ENCODE measurements at regions not wholly inside any gene's neighbourhood (a gene's known extent, or its start where the extent isn't known, plus 50 kb on each side); places are given as distances from the start of the nearest gene placed in this dataset.
"Not testable (repeated sequence)": the region's sequence is repeated elsewhere in the genome, so short reads cannot be mapped to it uniquely, and the experiment has no call there.

DNA sequence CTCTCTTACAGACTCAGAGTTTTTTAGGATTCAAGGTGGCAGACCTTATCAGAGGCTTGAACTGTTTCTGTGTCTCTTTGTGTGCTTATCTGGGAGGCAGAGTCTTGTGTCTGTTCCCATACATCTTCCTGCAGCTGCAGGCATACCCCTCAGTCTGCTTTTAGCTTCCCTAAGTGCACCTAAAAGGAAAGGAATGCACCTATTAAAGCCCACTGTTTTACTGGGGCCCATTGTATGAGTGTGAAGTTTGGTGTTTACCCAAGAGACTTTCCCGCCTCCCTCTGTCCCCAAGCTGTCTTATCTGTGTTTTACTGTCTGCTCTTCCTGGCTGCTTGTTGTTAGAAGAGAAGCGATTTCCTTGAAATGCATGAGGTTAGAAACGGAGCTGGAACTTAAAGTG is 1757.3 kb upstream of the PIK3C3 start:
- DNase-seq = no peak

DNA sequence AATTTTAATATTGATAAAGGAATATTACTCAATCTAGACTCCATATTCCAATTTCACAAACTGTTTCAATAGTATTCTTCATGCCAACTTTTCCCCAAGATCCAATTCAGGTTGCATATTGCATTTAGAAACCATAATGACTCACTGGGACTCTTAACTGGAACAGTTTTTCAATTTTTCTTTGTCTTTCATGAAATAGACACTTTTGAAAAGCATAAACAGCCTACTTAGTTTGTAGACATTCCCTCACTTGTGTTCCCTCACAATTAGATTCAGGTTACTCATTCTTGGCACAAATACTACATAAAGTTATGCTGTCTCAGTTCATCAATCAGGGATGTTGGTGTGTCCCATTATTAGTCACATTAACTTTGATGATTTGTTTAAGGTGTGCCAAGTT is 1768.4 kb upstream of the PIK3C3 start:
- no peak for DNase-seq

DNA sequence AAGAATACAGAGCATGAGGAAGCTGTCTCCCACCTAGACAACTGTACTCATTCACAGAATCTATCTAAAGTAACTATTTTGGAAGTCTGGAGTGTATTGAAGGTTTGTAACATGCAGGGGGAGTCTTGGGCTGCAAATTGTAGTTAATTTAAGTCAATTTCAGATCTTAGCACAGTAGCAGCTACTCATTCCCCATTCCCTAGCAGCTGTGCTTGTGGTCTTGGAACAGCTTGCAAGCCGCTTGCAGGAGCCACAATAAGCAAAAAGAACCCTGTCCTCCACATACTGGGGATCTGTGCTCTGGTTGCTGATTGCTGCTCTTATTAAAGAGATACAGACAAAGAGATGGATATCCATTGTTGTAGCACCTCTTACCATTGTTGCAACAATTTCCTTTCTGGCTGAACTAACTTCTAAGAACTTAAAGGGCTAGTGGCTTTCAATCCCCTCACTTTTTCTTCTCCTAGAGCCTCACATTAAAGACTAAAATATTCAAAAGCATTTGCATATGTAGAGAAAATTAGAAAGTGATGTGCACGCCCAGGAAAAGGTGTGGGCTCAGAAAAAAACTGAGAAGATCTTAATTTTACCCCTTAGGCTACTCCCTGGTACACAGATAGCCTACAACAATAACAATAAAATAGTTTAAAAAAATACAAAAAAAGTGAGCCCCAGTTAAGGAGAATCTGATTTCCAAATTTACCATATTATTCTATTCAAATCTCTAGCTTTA is 1775.1 kb upstream of the PIK3C3 start:
- DNase-seq = no peak

DNA sequence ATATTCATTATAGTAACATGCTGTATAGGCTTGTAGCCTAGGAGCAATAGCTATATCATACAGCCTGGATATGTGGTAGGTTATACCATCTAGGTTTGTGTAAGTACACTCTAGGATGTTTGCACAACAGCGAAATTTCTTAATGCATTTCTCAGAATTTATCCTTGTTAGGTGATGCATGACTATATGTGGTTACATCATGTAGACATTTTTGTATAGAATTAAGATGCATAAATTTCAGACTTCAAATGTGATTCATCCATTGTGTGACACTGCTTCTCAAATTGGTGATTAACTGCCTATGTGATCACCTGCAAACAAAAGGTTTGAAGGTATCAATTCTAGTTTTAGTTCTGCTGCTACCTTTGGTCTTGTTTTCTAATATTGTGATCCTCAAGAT is 1787.0 kb upstream of the PIK3C3 start:
- DNase-seq = no peak

DNA sequence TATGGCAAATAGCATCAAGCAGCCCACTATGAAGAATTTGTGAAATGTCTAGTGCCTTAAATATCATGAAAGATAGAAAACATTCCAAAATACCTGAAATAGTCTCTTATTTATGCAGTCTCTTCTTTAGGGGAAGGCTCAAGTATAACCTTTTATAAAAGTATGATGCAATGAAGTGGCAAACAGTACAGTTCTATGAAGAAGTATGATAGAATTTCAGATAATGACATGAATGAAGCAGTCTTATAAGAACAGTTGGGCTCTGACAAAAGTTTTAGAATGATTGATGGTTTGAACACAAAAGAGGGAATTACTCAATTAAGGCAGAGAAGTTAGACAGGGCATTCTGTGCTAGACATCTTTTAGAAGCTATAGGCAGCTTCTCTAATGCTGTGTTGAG is 1791.8 kb upstream of the PIK3C3 start:
- DNase-seq = no peak

DNA sequence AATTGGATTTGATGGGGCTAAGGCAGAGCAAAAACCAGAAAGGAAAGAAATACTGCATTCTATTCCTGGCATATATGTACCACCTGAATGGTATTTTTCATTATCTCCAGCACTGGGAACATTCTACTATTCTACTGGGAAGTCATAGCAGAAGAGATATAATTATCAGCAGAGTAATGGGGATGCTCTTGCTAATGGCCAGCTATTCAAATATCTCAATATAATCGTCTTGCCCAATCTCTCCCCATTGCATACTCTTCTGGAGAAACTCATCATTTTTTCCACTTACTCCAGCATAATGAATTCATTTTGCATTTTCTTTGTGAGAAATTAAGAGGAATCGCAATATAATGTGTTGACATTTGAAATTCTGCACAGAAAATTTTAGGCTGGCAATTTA is 1794.7 kb upstream of the PIK3C3 start:
- no peak for DNase-seq

DNA sequence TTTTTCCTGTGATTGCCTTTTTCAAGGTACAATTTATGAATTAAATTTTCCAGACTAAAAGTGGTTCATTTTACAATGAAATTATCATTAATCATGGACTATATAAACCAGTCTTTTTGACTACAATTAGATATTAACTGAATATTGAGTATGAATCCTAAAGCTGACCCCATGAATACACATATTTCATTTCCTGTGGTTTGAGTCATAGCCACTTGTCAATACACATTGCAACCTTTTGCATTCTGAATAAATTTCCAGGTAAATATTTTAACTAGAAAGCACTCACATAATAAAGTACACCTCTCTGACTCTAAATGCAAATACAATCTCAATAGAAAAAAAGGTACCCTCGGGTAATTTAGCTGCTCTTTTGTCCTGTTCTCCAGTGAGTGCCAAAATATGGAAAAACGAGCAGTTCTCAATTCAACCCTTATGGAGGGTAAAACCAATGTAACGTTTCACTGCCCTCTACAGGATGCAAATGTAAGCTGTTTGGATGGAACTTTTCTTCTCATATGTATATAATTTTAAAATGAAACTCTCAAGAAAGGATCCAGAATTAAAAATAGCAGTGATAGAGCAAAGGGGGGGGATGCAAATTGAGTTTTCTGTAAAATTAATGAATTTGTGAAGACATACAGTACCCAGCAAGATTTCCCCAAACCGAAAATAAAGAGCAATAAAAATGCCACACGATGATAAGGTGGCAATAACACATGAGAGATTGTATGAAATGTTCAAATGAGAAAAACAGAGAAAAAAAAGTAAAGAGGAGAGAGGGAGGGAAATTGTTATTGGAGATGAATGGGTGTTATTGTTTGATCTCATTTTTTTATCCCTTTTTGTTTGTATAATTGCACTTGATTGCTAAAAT is 1795.7 kb upstream of the PIK3C3 start:
- peak; percentile 49 for DNase-seq

DNA sequence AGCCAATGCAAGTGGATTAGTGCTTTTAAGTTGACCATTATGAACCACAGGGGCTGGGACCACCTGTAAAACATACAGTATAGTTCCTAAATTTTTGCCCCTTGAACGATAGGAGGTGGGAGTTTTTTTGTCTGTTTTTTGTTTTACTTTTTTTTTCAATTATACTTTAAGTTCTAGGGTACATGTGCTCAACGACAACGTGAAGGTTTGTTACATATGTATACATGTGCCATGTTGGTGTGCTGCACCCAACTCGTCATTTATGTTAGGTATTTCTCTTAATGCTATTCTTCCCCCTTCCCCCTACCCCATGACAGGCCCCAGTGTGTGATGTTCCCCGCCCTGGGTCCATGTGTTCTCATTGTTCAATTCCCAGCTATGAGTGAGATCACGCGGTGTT is 1797.9 kb upstream of the PIK3C3 start:
- no peak for DNase-seq

DNA sequence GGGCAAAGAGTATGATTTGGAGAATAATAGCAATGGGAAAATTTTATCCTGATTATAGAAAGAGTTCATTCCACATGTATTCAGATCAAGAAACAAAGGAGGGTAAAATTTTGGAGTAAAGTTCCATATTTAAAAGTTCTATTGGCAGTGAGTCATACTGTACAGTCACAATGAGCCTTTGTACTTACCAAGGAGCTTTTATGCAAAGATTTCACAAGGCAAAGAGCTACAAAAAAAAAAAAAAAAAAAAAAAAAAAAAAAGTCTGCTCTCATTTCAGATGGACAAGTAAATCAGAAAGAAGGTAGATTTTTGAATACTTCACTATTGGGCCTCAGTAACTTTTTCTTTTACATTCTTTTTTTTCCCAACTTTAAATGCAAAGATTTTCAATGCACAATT is 1802.2 kb upstream of the PIK3C3 start:
- no peak for DNase-seq

DNA sequence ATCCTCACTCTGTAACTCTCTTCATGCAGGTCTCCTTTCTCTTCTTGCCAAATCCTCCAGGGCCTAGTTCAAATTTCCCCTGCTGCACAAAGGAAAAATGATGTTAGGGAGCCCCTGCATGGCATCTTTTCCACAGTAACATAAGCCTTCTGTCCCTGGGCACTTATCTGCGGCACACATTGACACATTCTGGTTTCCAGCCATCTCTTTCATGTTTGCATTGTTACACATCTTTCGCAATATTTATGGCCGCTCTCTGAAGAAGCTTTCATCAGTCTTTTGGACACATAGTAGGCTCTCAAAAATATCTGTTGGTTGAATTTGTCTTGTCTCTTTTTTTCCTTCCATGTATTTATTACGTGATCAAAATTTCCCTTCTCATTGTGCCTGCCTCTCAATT is 1806.1 kb upstream of the PIK3C3 start:
- no peak for DNase-seq

DNA sequence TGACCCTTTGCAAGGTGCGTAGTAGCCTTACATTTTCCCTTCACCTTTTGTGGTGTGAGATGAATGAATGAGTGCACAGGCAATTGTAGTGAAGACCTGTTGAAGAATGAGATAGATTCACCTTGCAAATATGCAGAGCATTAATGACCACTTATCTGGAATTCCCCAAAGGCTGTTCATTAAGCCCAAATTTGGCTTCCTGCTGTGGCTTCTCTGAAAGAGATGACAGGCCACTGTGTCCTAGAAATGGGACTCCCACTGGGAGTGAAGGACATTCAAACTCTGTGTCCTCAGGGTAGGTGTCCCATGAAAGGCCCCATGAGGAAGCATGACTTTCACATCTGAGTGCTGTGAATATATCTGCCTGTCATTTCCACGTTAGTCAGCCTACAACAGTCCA is 1821.8 kb upstream of the PIK3C3 start:
- DNase-seq = no peak

DNA sequence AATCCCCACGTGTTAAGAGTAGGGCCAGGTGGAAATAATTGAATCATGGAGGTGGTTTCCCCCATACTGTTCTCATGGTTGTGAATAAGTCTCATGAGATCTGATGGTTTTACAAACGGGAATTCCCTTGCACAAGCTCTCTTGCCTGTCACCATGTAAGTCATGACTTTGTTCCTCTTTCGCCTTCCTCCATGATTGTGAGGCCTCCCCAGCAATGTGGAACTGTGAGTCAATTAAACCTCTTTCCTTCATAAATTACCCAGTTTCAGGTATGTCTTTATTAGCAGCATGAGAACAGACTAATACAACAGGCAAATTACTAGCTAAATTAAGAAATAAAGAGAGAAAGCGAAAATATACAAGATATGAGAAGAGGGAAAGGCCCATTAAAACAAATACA is 1822.6 kb upstream of the PIK3C3 start:
- DNase-seq = not testable (repeated sequence)

DNA sequence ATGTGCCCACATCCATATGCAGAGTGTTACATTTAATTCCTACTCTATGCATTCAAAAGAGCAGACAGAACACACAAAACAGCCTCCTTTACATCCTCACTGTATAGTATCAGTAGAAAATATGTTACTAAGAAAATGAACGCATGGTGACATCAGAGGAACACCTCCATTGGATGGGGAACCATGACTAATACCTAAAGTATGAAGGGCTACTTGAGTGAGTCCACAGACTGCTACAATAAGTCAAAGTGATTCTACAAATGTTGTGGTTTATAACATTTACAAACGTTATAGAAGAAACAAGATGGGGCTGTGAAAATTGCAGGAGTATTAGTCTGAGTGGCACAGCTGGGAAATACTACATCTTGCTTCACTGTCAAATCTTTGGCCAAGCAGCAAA is 1830.9 kb upstream of the PIK3C3 start:
- DNase-seq = no peak

DNA sequence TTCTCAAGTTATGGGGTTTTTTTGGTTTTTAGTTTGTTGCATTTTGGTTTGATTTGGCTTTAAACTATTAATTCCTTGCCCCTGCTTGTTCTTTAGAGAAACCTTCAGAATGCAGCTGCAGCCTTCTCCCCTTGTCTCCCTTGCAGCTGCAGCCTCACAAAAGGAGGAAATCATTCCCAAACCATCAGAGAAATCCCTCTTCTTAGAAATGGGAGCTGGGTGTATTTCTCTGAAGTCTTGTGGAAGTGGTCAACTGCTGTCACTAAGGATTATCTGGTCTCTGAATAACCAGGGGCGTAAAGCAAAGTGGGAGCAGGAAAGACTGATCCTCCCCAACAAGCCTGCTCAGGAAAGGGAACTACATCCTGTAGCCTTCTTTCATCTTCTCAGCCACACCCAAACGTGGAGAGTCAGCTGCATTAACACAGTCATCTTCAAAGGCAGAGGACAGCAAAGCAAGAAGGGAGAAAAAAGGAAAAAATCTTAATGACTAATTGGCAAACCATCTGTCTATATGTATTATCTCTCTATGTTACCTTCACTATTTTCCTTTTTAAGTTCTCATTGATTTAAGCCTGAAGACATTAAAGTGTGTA is 1834.1 kb upstream of the PIK3C3 start:
- DNase-seq = no peak

DNA sequence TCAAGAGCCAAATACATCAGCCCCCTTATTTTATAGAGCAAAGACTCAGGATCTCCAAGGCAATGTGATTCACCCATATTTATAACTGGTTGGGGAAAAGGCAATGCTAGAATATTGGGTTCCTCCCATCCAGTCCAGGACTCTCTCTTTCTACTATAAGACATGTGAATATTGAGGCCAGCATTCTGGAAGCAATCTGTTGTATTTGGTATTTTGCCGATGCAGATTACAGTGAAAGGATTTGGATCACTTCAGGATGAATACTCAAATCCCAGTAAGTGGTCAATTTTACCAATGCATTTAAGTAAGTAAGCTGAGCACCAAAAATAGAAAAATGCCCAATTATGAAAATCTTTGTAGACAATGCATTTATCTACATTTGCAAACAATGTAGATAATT is 1834.7 kb upstream of the PIK3C3 start:
- no peak for DNase-seq

DNA sequence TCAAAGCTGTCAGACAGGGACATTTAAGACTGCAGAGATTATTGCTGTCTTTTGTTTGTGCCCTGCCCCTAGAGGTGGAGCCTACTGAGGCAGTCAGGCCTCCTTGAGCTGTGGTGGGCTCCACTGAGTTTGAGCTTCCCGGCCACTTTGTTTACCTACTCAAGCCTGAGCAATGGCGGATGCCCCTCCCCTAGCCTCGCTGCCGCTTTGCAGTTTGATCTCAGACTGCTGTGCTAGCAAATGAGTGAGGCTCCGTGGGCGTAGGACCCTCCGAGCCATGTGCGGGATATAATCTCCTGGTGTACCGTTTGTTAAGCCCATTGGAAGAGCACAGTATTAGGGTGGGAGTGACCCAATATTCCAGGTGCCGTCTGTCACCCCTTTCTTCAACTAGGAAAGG is 1835.5 kb upstream of the PIK3C3 start:
- not testable (repeated sequence) for DNase-seq

DNA sequence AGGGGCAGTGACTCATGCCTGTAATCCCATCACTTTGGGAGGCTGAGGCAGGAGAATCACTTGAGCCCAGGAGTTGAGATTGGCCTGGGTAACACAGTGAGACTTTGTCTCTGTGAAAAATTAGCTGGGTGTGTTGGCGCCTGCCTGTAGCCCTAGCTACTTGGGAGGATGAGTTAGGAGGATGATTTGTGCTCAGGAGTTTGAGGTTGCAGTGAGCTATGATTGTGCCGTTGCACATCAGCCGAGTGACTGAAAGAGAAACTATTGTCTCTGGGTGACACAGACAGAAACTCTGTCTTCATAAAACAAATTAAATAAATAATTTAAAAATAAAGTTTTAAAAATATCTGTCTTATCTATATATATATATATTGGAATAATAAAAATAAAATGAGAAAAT is 1844.6 kb upstream of the PIK3C3 start:
- no peak for DNase-seq

DNA sequence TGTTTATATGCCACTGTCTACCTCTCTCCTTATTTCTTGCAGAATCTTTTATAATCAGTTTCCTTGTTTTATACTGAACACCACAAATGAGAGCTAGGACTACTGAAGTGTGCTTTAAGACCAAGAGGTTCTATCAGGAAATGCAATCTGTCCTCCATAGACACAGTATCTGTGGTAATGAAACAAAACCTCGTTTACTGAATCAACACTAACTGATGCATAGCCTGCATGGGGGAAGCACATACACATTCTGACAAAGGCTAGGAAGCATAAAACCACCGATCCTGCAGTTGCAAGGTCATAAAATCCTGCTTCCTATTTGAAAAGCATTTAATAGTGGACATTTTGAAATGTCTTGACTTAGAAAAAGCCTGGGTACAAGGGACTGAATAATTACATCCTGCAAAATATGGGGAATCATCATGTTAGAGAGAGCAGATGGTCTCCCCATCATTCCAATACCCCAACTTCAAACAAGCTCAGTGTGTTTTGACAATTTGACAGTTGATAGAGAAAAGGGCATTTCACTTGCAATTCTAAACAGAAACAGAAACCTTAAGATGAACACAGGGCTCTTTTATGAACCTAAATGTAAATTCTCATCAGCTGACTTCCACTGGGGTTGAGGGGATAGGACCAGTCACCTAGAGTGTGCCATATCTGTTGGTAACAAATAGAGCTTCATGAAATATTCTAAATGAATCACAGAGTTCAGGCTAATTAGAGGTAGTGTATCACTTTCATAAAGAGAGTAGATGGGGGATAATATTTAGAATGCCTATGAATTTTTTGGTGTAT is 1845.6 kb upstream of the PIK3C3 start:
- DNase-seq = no peak

DNA sequence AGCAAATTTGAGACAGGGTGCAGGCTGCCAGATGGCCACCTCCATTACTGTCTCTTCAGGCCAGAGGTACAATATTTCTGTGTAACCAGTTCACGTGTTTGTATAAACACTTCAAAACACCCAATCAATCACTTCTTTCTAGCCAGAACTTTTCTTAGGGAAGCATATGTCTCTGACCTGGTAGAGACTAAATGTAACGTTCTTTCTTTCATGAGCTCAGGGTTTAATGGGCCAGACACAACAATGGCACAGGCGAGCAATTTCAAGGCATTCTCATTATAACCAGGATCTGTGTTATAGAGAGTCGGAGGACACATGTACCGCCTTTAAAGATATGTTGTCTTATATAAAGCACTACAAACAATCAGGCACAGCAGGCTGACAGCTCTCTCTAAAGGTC is 1846.4 kb upstream of the PIK3C3 start:
- no peak for DNase-seq

DNA sequence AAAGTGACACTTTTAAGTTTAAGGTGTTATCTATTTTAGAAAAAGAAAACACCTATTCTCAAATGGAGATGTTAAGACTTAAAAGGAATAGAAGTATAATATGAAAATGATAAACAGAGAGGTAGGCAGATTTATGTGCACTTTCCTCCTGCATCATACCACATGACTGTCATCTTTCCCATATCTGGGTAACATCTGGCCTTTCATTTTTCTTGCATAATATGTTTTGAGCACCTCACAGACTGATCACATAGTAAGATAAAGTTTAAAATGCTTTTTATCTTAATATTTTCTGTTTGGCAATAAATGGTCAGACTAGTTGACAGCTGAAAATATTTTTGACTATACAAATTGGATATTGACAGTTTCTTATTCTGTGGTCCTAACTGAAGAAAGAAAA is 1852.1 kb upstream of the PIK3C3 start:
- no peak for DNase-seq

DNA sequence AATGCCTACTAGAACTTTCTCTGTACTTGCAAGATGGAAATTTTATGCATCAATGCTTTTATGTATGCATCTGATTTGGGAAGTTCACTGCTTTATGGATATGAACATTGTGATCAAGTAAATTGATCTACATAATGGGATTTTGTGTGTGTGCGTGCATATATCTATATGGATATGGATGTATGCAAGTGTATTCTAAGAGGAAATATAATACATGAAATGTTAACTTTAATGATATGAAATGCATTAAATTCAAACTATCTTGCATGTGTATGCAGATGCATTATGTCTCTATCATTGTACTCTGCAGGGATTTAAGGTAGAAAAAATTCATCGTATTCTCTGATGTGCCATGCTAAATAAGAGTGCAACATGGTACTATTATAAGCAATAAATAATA is 1855.4 kb upstream of the PIK3C3 start:
- no peak for DNase-seq

DNA sequence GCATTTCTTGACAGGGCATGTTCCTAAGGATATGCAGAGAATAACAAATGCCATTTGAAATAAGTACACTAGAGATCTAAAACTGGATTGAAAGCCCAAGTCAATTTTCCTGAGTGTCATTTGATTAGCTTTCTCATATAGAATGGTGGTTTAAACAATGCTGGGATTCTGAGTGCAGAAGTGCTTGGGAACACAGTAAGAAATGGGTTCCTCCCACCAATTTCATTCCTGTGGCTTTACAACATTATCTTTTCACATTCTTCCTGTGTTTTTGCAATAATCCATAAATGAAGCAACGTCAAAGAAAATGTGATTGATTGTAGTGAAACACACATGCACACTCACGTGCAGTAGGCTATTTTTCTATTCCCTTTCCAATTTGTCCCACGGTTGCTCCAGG is 1858.4 kb upstream of the PIK3C3 start:
- no peak for DNase-seq

DNA sequence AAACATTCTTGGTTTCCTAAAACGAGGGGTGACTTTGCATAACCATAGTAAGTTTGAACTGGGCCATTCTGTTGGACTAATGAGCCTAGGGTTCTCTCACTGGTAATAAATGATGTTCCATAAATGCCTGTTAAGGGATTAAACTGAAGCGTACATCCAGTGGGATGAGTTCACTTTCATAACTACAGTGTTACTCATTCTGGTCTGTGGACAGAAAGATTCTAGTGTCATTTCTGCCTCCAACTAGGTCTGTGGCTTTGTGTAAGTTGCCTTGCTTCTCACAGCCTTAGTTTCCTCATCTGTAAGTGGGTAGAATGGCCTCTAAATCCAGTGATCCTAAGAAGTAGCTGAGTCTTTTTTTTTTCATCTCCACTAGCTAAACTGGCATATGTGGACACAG is 1860.6 kb upstream of the PIK3C3 start:
- no peak for DNase-seq
